Upper lobe of left lung (tissue), 6 donors: ENCODE measurements at regions not wholly inside any gene's neighbourhood (a gene's known extent, or its start where the extent isn't known, plus 50 kb on each side); places are given as distances from the start of the nearest gene placed in this dataset.

Experiments
- ATAC-seq, 2 donors: fragments of 200-7000 bp; cut with Tn5 transposase; one replicate each; pipeline ENCODE4 v1.9.1; 2022; ENCODE audit warnings: mild to moderate bottlenecking in 2 of 2, moderate library complexity in 2 of 2; ENCODE audit not compliant: low FRiP score in 2 of 2
- DNase-seq, 2 donors: peaks; one replicate each; pipeline ENCODE4 v3.0.0-alpha.2; 2019 to 2020
- H3K27ac ChIP-seq, 4 donors: fragments of 200-600 bp; sonication (generic); one replicate each; pipeline ENCODE4 v1.5.1; 2016 to 2019
- H3K27me3 ChIP-seq, 4 donors: fragments of 200-600 bp; sonication (generic); one replicate each; pipeline ENCODE4 v1.5.1; 2017 to 2019
- H3K36me3 ChIP-seq, 4 donors: fragments of 200-600 bp; sonication (generic); one replicate each; pipeline ENCODE4 v1.5.1; 2016 to 2019
- H3K4me1 ChIP-seq, 4 donors: fragments of 200-600 bp; sonication (generic); one replicate each; pipeline ENCODE4 v1.5.1; 2018 to 2019
- H3K4me3 ChIP-seq, 4 donors: fragments of 200-600 bp; sonication (generic); one replicate each; pipeline ENCODE4 v1.5.1; 2017 to 2019; ENCODE audit warnings: mild to moderate bottlenecking in 2 of 4, moderate library complexity in 1 of 4
- H3K9me3 ChIP-seq, 4 donors: fragments of 200-600 bp; sonication (generic); one replicate each; pipeline ENCODE4 v1.5.1; 2018 to 2019
- CTCF ChIP-seq, 6 experiments: fragments of 450-650 bp in 4 of 6; fragments of 200-600 bp in 2 of 6; sonication (generic) in 2 of 6; IDR thresholded peaks; one replicate each; pipeline ENCODE4 v1.5.1; 2016 to 2019; ENCODE audit warnings: antibody characterized with exemption in 6 of 6
- EP300 ChIP-seq, 4 donors: sonication (generic); formaldehyde crosslinking; IDR thresholded peaks; one replicate each; pipeline ENCODE4 v1.5.1; 2017; ENCODE audit warnings: antibody characterized with exemption in 4 of 4, control low read depth in 2 of 4
- POLR2A ChIP-seq, 4 donors: fragments of 450-650 bp; IDR thresholded peaks; one replicate each; pipeline ENCODE4 v1.5.1; 2016 to 2017; ENCODE audit warnings: antibody characterized with exemption in 4 of 4, mild to moderate bottlenecking in 2 of 4
- POLR2AphosphoS5 ChIP-seq, 2 donors: sonication (generic); formaldehyde crosslinking; IDR thresholded peaks; one replicate each; pipeline ENCODE4 v1.5.1; 2017; ENCODE audit warnings: antibody characterized with exemption in 2 of 2
- WGBS, 2 donors: methylation state at CpG; one replicate each; pipeline ENCODE4 v1.1.5; 2017 to 2018; 5-methylcytosine and 5-hydroxymethylcytosine counted together
- donor health status: DM: no; HTN: no; CAD: no; lungs with moderate emphysema.
- donor health status: DM: no; HTN: yes; CAD: no; lungs with severe emphysema.

GRCh38 chr13:109545931-109546330, 240.5 kb downstream of the IRS2 start:
- H3K4me1 ChIP-seq, result no peaks in the 10 kb centered on the region
- TF ChIP-seq CTCF (IDR thresholded peaks at IDR 0.05) (no peak), POLR2AphosphoS5 (IDR thresholded peaks at IDR 0.05) (no peak), POLR2A (IDR thresholded peaks at IDR 0.05) (no peak), EP300 (IDR thresholded peaks at IDR 0.05) (no peak)
- DNase-seq (no peak), ATAC-seq (no peak)
- H3K9me3 ChIP-seq, result no peaks in the 10 kb centered on the region
- no peaks in the 10 kb centered on the region for H3K36me3 ChIP-seq
- H3K4me3 ChIP-seq, result no peak overlapping the region
- no peak overlapping the region for H3K27ac ChIP-seq
- WGBS, 2 donors, result 57 to 65% methylated on average over 6 of the region's 6 CpGs
- no peaks in the 10 kb centered on the region for H3K27me3 ChIP-seq

- Histone ChIP-seq H3K36me3 (no peaks in the 10 kb centered on the region), H3K4me1 (no peaks in the 10 kb centered on the region), H3K27ac (no peak overlapping the region), H3K4me3 (no peak overlapping the region), H3K9me3 (no peaks in the 10 kb centered on the region), H3K27me3 (no peaks in the 10 kb centered on the region)
- DNase-seq (no peak), ATAC-seq (no peak)
- 79 to 85% methylated on average over 3 of the region's 3 CpGs for WGBS, 2 donors
- TF ChIP-seq POLR2AphosphoS5 (IDR thresholded peaks at IDR 0.05) (no peak), POLR2A (IDR thresholded peaks at IDR 0.05) (no peak), EP300 (IDR thresholded peaks at IDR 0.05) (no peak), CTCF (IDR thresholded peaks at IDR 0.05) (no peak)
Observed at GRCh38 chr13:109541081-109541480, 245.3 kb downstream of the IRS2 start.

DNA sequence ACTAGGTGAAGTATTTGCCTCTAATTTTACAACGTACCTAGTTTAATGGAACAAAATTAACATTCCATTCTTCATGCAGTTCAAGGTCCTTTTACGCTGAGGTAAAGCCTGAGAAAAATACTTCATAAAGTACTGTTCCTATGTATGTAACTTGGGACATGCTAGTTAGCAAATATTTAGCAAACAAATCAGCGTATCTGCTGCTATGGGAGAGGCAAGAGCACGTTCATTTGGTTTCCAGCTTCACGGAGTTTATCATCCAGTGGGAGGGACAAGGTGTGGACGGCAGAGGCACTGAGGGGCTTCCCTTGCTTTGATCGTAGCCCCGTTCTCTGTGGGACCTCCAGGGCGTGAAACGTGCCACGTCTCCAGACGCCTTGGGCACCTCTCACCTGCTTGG, 248.8 kb downstream of the IRS2 start:
- Histone ChIP-seq H3K27me3 (no peaks in the 10 kb centered on the region), H3K4me1 (no peaks in the 10 kb centered on the region), H3K4me3 (no peak overlapping the region), H3K36me3 (no peaks in the 10 kb centered on the region), H3K9me3 (no peaks in the 10 kb centered on the region), H3K27ac (no peak overlapping the region)
- DNase-seq (no peak), ATAC-seq (no peak)
- TF ChIP-seq CTCF (IDR thresholded peaks at IDR 0.05) (no peak), EP300 (IDR thresholded peaks at IDR 0.05) (no peak), POLR2A (IDR thresholded peaks at IDR 0.05) (no peak), POLR2AphosphoS5 (IDR thresholded peaks at IDR 0.05) (no peak)
- 65 to 73% methylated on average over 12 of the region's 12 CpGs for WGBS, 2 donors

DNA sequence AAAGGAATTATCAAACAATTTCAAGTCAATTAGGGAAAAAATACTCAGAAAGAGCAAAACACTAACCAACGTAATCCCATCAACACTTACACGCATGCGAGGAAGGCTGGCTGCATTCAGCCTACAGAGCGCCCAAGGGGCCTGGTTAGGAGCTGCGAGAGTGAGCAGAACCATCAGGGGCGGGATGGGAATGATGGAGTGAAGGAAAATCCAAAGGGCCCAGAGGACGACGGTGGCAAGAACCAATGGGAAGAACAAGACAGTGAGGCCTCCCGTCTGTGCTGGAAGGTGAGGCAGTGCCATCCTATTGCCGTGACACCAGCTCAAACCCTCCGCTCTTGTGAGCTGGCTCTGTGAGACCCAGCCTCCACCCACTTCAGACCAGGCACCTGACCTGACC, 253.0 kb downstream of the IRS2 start:
- Histone ChIP-seq H3K36me3 (no peaks in the 10 kb centered on the region), H3K27ac (no peak overlapping the region), H3K4me3 (no peak overlapping the region), H3K27me3 (no peaks in the 10 kb centered on the region), H3K4me1 (no peaks in the 10 kb centered on the region), H3K9me3 (no peaks in the 10 kb centered on the region)
- TF ChIP-seq CTCF (IDR thresholded peaks at IDR 0.05) (no peak), EP300 (IDR thresholded peaks at IDR 0.05) (no peak), POLR2AphosphoS5 (IDR thresholded peaks at IDR 0.05) (no peak), POLR2A (IDR thresholded peaks at IDR 0.05) (no peak)
- 93% methylated on average over 11 of the region's 11 CpGs for WGBS, 2 donors
- DNase-seq, result no peak
- no peak for ATAC-seq

DNA sequence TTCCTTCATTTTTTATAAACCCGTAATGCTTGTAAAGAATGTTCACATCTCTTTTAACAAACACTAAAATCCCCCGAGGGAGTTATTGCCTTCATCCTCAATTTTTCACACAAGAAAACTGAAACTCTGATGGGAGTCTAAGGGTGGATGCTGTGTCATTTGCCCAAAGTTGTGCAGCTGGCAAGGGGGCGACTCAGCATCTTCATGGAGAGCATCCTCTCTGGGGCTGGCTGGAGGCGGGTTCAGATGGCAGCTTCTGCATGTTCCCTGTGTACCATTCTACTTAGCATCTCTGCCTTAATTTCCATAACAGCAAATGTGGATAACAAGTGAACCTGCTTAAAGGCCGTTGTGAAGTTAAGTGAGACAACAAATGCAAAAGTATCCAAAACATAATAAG, 256.4 kb downstream of the IRS2 start:
- ATAC-seq (no peak), DNase-seq (no peak)
- Histone ChIP-seq H3K27me3 (no peaks in the 10 kb centered on the region), H3K9me3 (no peaks in the 10 kb centered on the region), H3K27ac (no peak overlapping the region), H3K4me3 (no peak overlapping the region), H3K4me1 (no peaks in the 10 kb centered on the region), H3K36me3 (no peaks in the 10 kb centered on the region)
- WGBS, 2 donors, result 78 to 80% methylated on average over 5 of the region's 5 CpGs
- TF ChIP-seq POLR2AphosphoS5 (IDR thresholded peaks at IDR 0.05) (no peak), EP300 (IDR thresholded peaks at IDR 0.05) (no peak), CTCF (IDR thresholded peaks at IDR 0.05) (no peak)
